GM23338 (cell line): ENCODE measurements at regions not wholly inside any gene's neighbourhood (a gene's known extent, or its start where the extent isn't known, plus 50 kb on each side); places are given as distances from the start of the nearest gene placed in this dataset.
A peak's percentile ranks its signal among the peaks of the same experiment; 100 is the strongest.

Source experiments
- ATAC-seq: fragments of 200-7000 bp; cut with Tn5 transposase; 3 replicates; pipeline ENCODE4 v1.9.1; 2020
- DNase-seq: peaks from one replicate; pipeline ENCODE4 v3.0.0-alpha.2; 2015; ENCODE audit warnings: low spot score
- H2AFZ ChIP-seq: fragments of 200-600 bp; sonication (generic); 2 replicates; pipeline ENCODE4 v1.8.0; 2016; ENCODE audit warnings: antibody characterized with exemption, mild to moderate bottlenecking, moderate library complexity
- H3F3A ChIP-seq: fragments of 200-600 bp; sonication (generic); replicated peaks from 2 replicates; pipeline ENCODE4 v1.8.0; 2017; ENCODE audit warnings: antibody characterized with exemption, mixed run types, low read depth
- H3K27ac ChIP-seq: fragments of 200-600 bp; sonication (generic); 2 replicates; pipeline ENCODE4 v1.6.1; 2016; ENCODE audit warnings: low read depth
- H3K27me3 ChIP-seq: fragments of 200-600 bp; sonication (generic); 2 replicates; pipeline ENCODE4 v1.8.0; 2016; ENCODE audit warnings: mild to moderate bottlenecking, mixed run types, moderate library complexity; ENCODE audit not compliant: insufficient read depth
- H3K36me3 ChIP-seq: fragments of 200-600 bp; sonication (generic); 2 replicates; pipeline ENCODE4 v1.8.0; 2016; ENCODE audit warnings: mild to moderate bottlenecking; ENCODE audit not compliant: insufficient read depth
- H3K4me1 ChIP-seq: fragments of 200-600 bp; sonication (generic); 2 replicates; pipeline ENCODE4 v1.8.0; 2016; ENCODE audit warnings: mild to moderate bottlenecking, moderate library complexity; ENCODE audit not compliant: insufficient read depth
- H3K4me2 ChIP-seq: fragments of 200-600 bp; sonication (generic); 2 replicates; pipeline ENCODE4 v1.7.1; 2017; ENCODE audit warnings: mixed run types
- H3K4me3 ChIP-seq: fragments of 200-600 bp; sonication (generic); 2 replicates; pipeline ENCODE4 v1.6.1; 2016; ENCODE audit warnings: mixed run types
- H3K79me2 ChIP-seq: fragments of 200-600 bp; sonication (generic); replicated peaks from 2 replicates; pipeline ENCODE4 v1.8.0; 2017; ENCODE audit warnings: mild to moderate bottlenecking; ENCODE audit not compliant: insufficient read depth
- H3K9me2 ChIP-seq: fragments of 200-600 bp; sonication (generic); 2 replicates; pipeline ENCODE4 v1.8.0; 2017; ENCODE audit not compliant: insufficient read depth
- H4K20me1 ChIP-seq: fragments of 200-600 bp; sonication (generic); replicated peaks from 2 replicates; pipeline ENCODE4 v1.8.0; 2017; ENCODE audit warnings: mild to moderate bottlenecking; ENCODE audit not compliant: insufficient read depth
- H3K27ac Mint-ChIP-seq: 2 replicates; pipeline ENCODE4 v1.8.0; 2020; ENCODE audit warnings: inconsistent platforms, mild to moderate bottlenecking, moderate library complexity, mixed read lengths
- H3K27me3 Mint-ChIP-seq: 3 replicates; pipeline ENCODE4 v1.8.0; 2022; ENCODE audit warnings: low read depth, mild to moderate bottlenecking, moderate library complexity, mixed read lengths, inconsistent platforms; ENCODE audit not compliant: insufficient read depth, poor library complexity
- H3K36me3 Mint-ChIP-seq: 3 replicates; pipeline ENCODE4 v1.8.0; 2021; ENCODE audit warnings: low read depth, mild to moderate bottlenecking, inconsistent platforms, moderate library complexity, mixed read lengths
- H3K4me1 Mint-ChIP-seq: 3 replicates; pipeline ENCODE4 v1.8.0; 2020; ENCODE audit warnings: mild to moderate bottlenecking, inconsistent platforms, mixed read lengths
- H3K4me3 Mint-ChIP-seq: 3 replicates; pipeline ENCODE4 v1.8.0; 2021; ENCODE audit warnings: moderate library complexity, mild to moderate bottlenecking, inconsistent platforms, mixed read lengths
- H3K9me3 Mint-ChIP-seq: 3 replicates; pipeline ENCODE4 v1.8.0; 2020; ENCODE audit warnings: moderate library complexity, mild to moderate bottlenecking, inconsistent platforms, mixed read lengths
- CREB1 ChIP-seq: fragments of 250-450 bp; sonication (Bioruptor Pico); IDR thresholded peaks from 2 replicates; pipeline ENCODE4 v1.5.0; 2020; ENCODE audit warnings: low read depth, mild to moderate bottlenecking, moderate library complexity
- CTCF ChIP-seq, 2 experiments: fragments of 200-600 bp in 1 of 2; sonication (generic) in 1 of 2; conservative IDR thresholded peaks; 2 replicates each; pipeline versions ENCODE4 v1.5.1 to v1.6.1; 2016 to 2017; ENCODE audit warnings: antibody characterized with exemption in 2 of 2, low read depth in 2 of 2, mild to moderate bottlenecking in 2 of 2, moderate library complexity in 1 of 2
- EZH2 ChIP-seq: fragments of 200-600 bp; sonication (generic); IDR thresholded peaks from one replicate; pipeline ENCODE4 v1.8.0; 2017; ENCODE audit warnings: antibody characterized with exemption, mild to moderate bottlenecking, low read depth; ENCODE audit not compliant: unreplicated experiment
- EZH2phosphoT487 ChIP-seq: fragments of 200-600 bp; sonication (generic); IDR thresholded peaks from one replicate; pipeline ENCODE4 v1.8.1; 2018; ENCODE audit warnings: antibody characterized with exemption; ENCODE audit not compliant: unreplicated experiment
- NANOG ChIP-seq: IDR thresholded peaks from 2 replicates; pipeline ENCODE4 v1.6.1; 2016; ENCODE audit warnings: antibody characterized with exemption, borderline replicate concordance
- STAT1 ChIP-seq: IDR thresholded peaks from one replicate; pipeline ENCODE4 v1.6.1; 2016; ENCODE audit warnings: antibody characterized with exemption; ENCODE audit not compliant: unreplicated experiment

- TF ChIP-seq CTCF (conservative IDR thresholded peaks at IDR 0.05; ENCODE audit: low read depth in 2 of 2) (no peak), EZH2 (no peak), EZH2phosphoT487 (no peak), NANOG (no peak)
These were observed 768.9 kb upstream of the LRRTM1 start (continued) for GRCh38 chr2:81073412-81073811.

GRCh38 chr2:81068144-81068543 lies 763.6 kb upstream of the LRRTM1 start:
- Mint-ChIP-seq H3K4me1 (peaks cover 7% of the 10 kb centered on the region; the same call in 2 of the 3 replicates), H3K4me3 (no peak overlapping the region), H3K36me3 (peaks cover 4% of the 10 kb centered on the region; the same call in 1 of the 3 replicates), H3K27ac (no peak overlapping the region), H3K27me3 (no peaks in the 10 kb centered on the region), H3K9me3 (no peaks in the 10 kb centered on the region; the same call in 2 of the 3 replicates)
- no peaks in the 10 kb centered on the region for H4K20me1 ChIP-seq
- TF ChIP-seq CTCF (conservative IDR thresholded peaks at IDR 0.05; ENCODE audit: low read depth in 2 of 2) = peak; percentile 18 to 43; a peak in 3 of 4 replicates
- no peak for TF ChIP-seq STAT1
- H3K4me1 ChIP-seq = no peaks in the 10 kb centered on the region
- H3K4me2 ChIP-seq = no peak overlapping the region
- no peak overlapping the region for H3K4me3 ChIP-seq
- H3K36me3 ChIP-seq = no peaks in the 10 kb centered on the region
- H3F3A ChIP-seq = no peaks in the 10 kb centered on the region
- ATAC-seq (no peak), DNase-seq (peak; percentile 38)
- H3K79me2 ChIP-seq = no peaks in the 10 kb centered on the region
- H2AFZ ChIP-seq = no peak overlapping the region
- no peaks in the 10 kb centered on the region for H3K27me3 ChIP-seq
- H3K27ac ChIP-seq = no peak overlapping the region
- H3K9me2 ChIP-seq = peaks cover 24% of the 10 kb centered on the region

GRCh38 chr2:81061016-81061415 lies 756.5 kb upstream of the LRRTM1 start:
- no peak overlapping the region for H3K4me3 Mint-ChIP-seq
- no peaks in the 10 kb centered on the region for H3K79me2 ChIP-seq
- DNase-seq (no peak), ATAC-seq (no peak)
- H3K4me3 ChIP-seq = no peak overlapping the region
- H3K27me3 ChIP-seq = no peaks in the 10 kb centered on the region
- no peaks in the 10 kb centered on the region; the same call in 1 of the 3 replicates for H3K9me3 Mint-ChIP-seq
- H3F3A ChIP-seq = no peaks in the 10 kb centered on the region
- H3K9me2 ChIP-seq = peaks cover 11% of the 10 kb centered on the region
- H3K27ac Mint-ChIP-seq = no peak overlapping the region
- H2AFZ ChIP-seq = no peak overlapping the region
- H3K36me3 ChIP-seq = no peaks in the 10 kb centered on the region
- TF ChIP-seq CREB1 (CRISPR knock-in tag) = no peak
- no peak overlapping the region for H3K27ac ChIP-seq
- no peak overlapping the region for H3K4me2 ChIP-seq
- peaks cover 4% of the 10 kb centered on the region; the same call in 1 of the 3 replicates for H3K36me3 Mint-ChIP-seq
- H3K27me3 Mint-ChIP-seq = no peaks in the 10 kb centered on the region
- H3K4me1 Mint-ChIP-seq = peaks cover 7% of the 10 kb centered on the region; the same call in 2 of the 3 replicates
- no peaks in the 10 kb centered on the region for H3K4me1 ChIP-seq
- no peaks in the 10 kb centered on the region for H4K20me1 ChIP-seq
